HL-60 (cell line): ENCODE measurements at regions not wholly inside any gene's neighbourhood (a gene's known extent, or its start where the extent isn't known, plus 50 kb on each side); places are given as distances from the start of the nearest gene placed in this dataset.
A peak's percentile ranks its signal among the peaks of the same experiment; 100 is the strongest.

Source experiments
- DNase-seq, 2 experiments: peaks; one replicate each; pipeline ENCODE4 v3.0.0-alpha.2; 2010 to 2020; ENCODE audit warnings: low read depth in 1 of 2, low spot score in 1 of 2
- H3K27ac ChIP-seq: fragments of 250-450 bp; sonication (Bioruptor Pico); replicated peaks from 2 replicates; pipeline ENCODE4 v1.5.1; 2020; ENCODE audit warnings: mild to moderate bottlenecking, moderate library complexity
- H3K27me3 ChIP-seq: fragments of 250-450 bp; sonication (Bioruptor Pico); 2 replicates; pipeline ENCODE4 v1.5.1; 2021; ENCODE audit warnings: mild to moderate bottlenecking, moderate library complexity; ENCODE audit not compliant: insufficient read depth, poor library complexity, severe bottlenecking
- H3K4me3 ChIP-seq: replicated peaks from 2 replicates; pipeline ENCODE4 v1.5.1; 2011; ENCODE audit warnings: mild to moderate bottlenecking, control low read depth, low read length; ENCODE audit not compliant: insufficient read depth
- CTCF ChIP-seq: IDR thresholded peaks from one replicate; pipeline ENCODE4 v1.5.1; 2011; ENCODE audit warnings: low read length, control low read depth, inconsistent platforms; ENCODE audit not compliant: insufficient read depth
- GABPA ChIP-seq: IDR thresholded peaks from 2 replicates; pipeline ENCODE4 v1.6.1; 2012; ENCODE audit warnings: low read depth
- POLR2AphosphoS5 ChIP-seq: IDR thresholded peaks from 2 replicates; pipeline ENCODE4 v1.6.1; 2012; ENCODE audit warnings: low read depth
- REST ChIP-seq: IDR thresholded peaks from 2 replicates; pipeline ENCODE4 v1.6.1; 2012; ENCODE audit warnings: low read depth; ENCODE audit not compliant: insufficient replicate concordance
- SPI1 ChIP-seq: IDR thresholded peaks from 2 replicates; pipeline ENCODE4 v1.6.1; 2012; ENCODE audit warnings: low read depth, mild to moderate bottlenecking, borderline replicate concordance

GRCh38 chr20:56060486-56060885, 55.2 kb upstream of the CBLN4 start:
- TF ChIP-seq REST (no peak), GABPA (no peak), CTCF (no peak), POLR2AphosphoS5 (no peak), SPI1 (no peak)
- H3K27ac ChIP-seq, result no peak overlapping the region
- no peak overlapping the region for H3K4me3 ChIP-seq
- DNase-seq, result no peak
- peaks cover 4% of the 10 kb centered on the region for H3K27me3 ChIP-seq

- DNase-seq, result no peak
- Histone ChIP-seq H3K4me3 (no peak overlapping the region), H3K27me3 (no peaks in the 10 kb centered on the region), H3K27ac (no peak overlapping the region)
- TF ChIP-seq REST (peak; percentile 81), CTCF (no peak)
Measured at GRCh38 chr20:56069016-56069415, 63.7 kb upstream of the CBLN4 start.

- no peak overlapping the region for H3K4me3 ChIP-seq
- no peak for TF ChIP-seq GABPA
- no peaks in the 10 kb centered on the region for H3K27me3 ChIP-seq
- DNase-seq, result no peak
- no peak overlapping the region for H3K27ac ChIP-seq
Measured at GRCh38 chr20:56072165-56072564, 66.8 kb upstream of the CBLN4 start.

- Histone ChIP-seq H3K4me3 (no peak overlapping the region), H3K27ac (no peak overlapping the region), H3K27me3 (no peaks in the 10 kb centered on the region)
- TF ChIP-seq CTCF, result no peak
- TF ChIP-seq SPI1, result no peak
- no peak for TF ChIP-seq POLR2AphosphoS5
- no peak for TF ChIP-seq GABPA
- no peak for TF ChIP-seq REST
- no peak for DNase-seq
Measured at GRCh38 chr20:56088375-56088774, 83.1 kb upstream of the CBLN4 start.
